HEK293 (cell line): ENCODE measurements at regions not wholly inside any gene's neighbourhood (a gene's known extent, or its start where the extent isn't known, plus 50 kb on each side); places are given as distances from the start of the nearest gene placed in this dataset.

Experiments
- CTCF ChIA-PET: fragments of 350-600 bp; formaldehyde crosslinking; extraction: SDS; loops from one replicate; lab custom pipeline; 2021; ENCODE audit warnings: antibody characterized with exemption; lab: Yijun Ruan, JAX
- POLR2A ChIA-PET: fragments of 300-600 bp; formaldehyde crosslinking; extraction: SDS; loops from one replicate; lab custom pipeline; 2020; ENCODE audit warnings: antibody characterized with exemption, inconsistent platforms; lab: Yijun Ruan, JAX
- H3K27ac ChIP-seq: fragments of 200-500 bp; sonication (Bioruptor generic); 2 replicates; pipeline ENCODE4 v1.5.1; 2014; ENCODE audit warnings: low read depth, low read length, control low read depth, inconsistent platforms; ENCODE audit errors: extremely low read depth
- H3K36me3 ChIP-seq, 2 experiments: fragments of 200-500 bp in 1 of 2; sonication (Bioruptor generic) in 1 of 2; 1 replicate in 1 of 2; 2 replicates in 1 of 2; pipeline ENCODE4 v1.5.1; 2014 to 2017; ENCODE audit warnings: inconsistent platforms in 2 of 2, low read length in 2 of 2; ENCODE audit not compliant: control insufficient read depth in 2 of 2, insufficient read depth in 1 of 2
- H3K4me1 ChIP-seq: fragments of 200-500 bp; sonication (Bioruptor generic); 2 replicates; pipeline ENCODE4 v1.5.1; 2014; ENCODE audit warnings: mild to moderate bottlenecking, low read length, inconsistent platforms; ENCODE audit not compliant: control insufficient read depth, insufficient read depth
- H3K4me3 ChIP-seq: 2 replicates; pipeline ENCODE4 v1.5.1; 2011; ENCODE audit warnings: low read depth, mild to moderate bottlenecking, control low read depth, low read length, moderate library complexity
- H3K9me3 ChIP-seq: fragments of 200-500 bp; sonication (Bioruptor generic); 2 replicates; pipeline ENCODE4 v1.5.1; 2014; ENCODE audit warnings: low read depth, low read length, inconsistent platforms; ENCODE audit not compliant: control insufficient read depth, insufficient read depth
- ATF2 ChIP-seq: fragments of 450-650 bp; formaldehyde crosslinking; IDR thresholded peaks from 2 replicates; pipeline ENCODE4 v1.5.1; 2016; ENCODE audit warnings: missing biosample characterization, missing genetic modification characterization, low read depth
- KLF8 ChIP-seq: fragments of 450-650 bp; formaldehyde crosslinking; IDR thresholded peaks from 2 replicates; pipeline ENCODE4 v1.5.1; 2016; ENCODE audit warnings: missing biosample characterization, missing genetic modification characterization
- MZF1 ChIP-seq: fragments of 450-650 bp; formaldehyde crosslinking; IDR thresholded peaks from 2 replicates; pipeline ENCODE4 v1.5.1; 2017; ENCODE audit warnings: missing biosample characterization, missing genetic modification characterization, borderline replicate concordance
- PATZ1 ChIP-seq: fragments of 450-650 bp; formaldehyde crosslinking; IDR thresholded peaks from 2 replicates; pipeline ENCODE4 v1.5.1; 2016; ENCODE audit warnings: missing biosample characterization, missing genetic modification characterization
- PRDM2 ChIP-seq: fragments of 450-650 bp; formaldehyde crosslinking; IDR thresholded peaks from 2 replicates; pipeline ENCODE4 v1.5.1; 2016; ENCODE audit warnings: missing biosample characterization, missing genetic modification characterization, borderline replicate concordance
- TSHZ1 ChIP-seq: fragments of 450-650 bp; formaldehyde crosslinking; IDR thresholded peaks from 2 replicates; pipeline ENCODE4 v1.5.1; 2016; ENCODE audit warnings: missing biosample characterization, missing genetic modification characterization, borderline replicate concordance
- YY1 ChIP-seq: fragments of 450-650 bp; formaldehyde crosslinking; IDR thresholded peaks from 2 replicates; pipeline ENCODE4 v1.5.1; 2018; ENCODE audit warnings: missing biosample characterization, missing genetic modification characterization
- ZBTB8A ChIP-seq: fragments of 450-650 bp; formaldehyde crosslinking; IDR thresholded peaks from 2 replicates; pipeline ENCODE4 v1.5.1; 2016; ENCODE audit warnings: missing biosample characterization, missing genetic modification characterization
- ZEB2 ChIP-seq: fragments of 450-650 bp; formaldehyde crosslinking; IDR thresholded peaks from 2 replicates; pipeline ENCODE4 v1.5.1; 2016; ENCODE audit warnings: missing biosample characterization, missing genetic modification characterization
- ZNF121 ChIP-seq: fragments of 450-650 bp; formaldehyde crosslinking; IDR thresholded peaks from 2 replicates; pipeline ENCODE4 v1.5.1; 2016; ENCODE audit warnings: missing biosample characterization, missing genetic modification characterization
- ZNF138 ChIP-seq: fragments of 450-650 bp; formaldehyde crosslinking; IDR thresholded peaks from 2 replicates; pipeline ENCODE4 v1.5.1; 2016; ENCODE audit warnings: missing biosample characterization, missing genetic modification characterization, borderline replicate concordance
- ZNF221 ChIP-seq: fragments of 450-650 bp; formaldehyde crosslinking; IDR thresholded peaks from 2 replicates; pipeline ENCODE4 v1.5.1; 2017; ENCODE audit warnings: missing biosample characterization, missing genetic modification characterization, borderline replicate concordance
- ZNF248 ChIP-seq: fragments of 450-650 bp; formaldehyde crosslinking; IDR thresholded peaks from 2 replicates; pipeline ENCODE4 v1.5.1; 2017; ENCODE audit warnings: missing biosample characterization, missing genetic modification characterization
- ZNF473 ChIP-seq: fragments of 450-650 bp; formaldehyde crosslinking; IDR thresholded peaks from 2 replicates; pipeline ENCODE4 v1.5.1; 2017; ENCODE audit warnings: missing biosample characterization, missing genetic modification characterization
- ZNF501 ChIP-seq: fragments of 450-650 bp; formaldehyde crosslinking; IDR thresholded peaks from 2 replicates; pipeline ENCODE4 v1.5.1; 2016; ENCODE audit warnings: missing biosample characterization, missing genetic modification characterization
- ZNF514 ChIP-seq: fragments of 450-650 bp; formaldehyde crosslinking; IDR thresholded peaks from 2 replicates; pipeline ENCODE4 v1.5.1; 2016; ENCODE audit warnings: missing biosample characterization, missing genetic modification characterization
- ZNF623 ChIP-seq: fragments of 450-650 bp; formaldehyde crosslinking; IDR thresholded peaks from 2 replicates; pipeline ENCODE4 v1.5.1; 2016; ENCODE audit warnings: missing biosample characterization, missing genetic modification characterization
- ZNF677 ChIP-seq: fragments of 450-650 bp; IDR thresholded peaks from 2 replicates; pipeline ENCODE4 v1.5.0; 2018; ENCODE audit warnings: missing biosample characterization, mild to moderate bottlenecking, missing genetic modification characterization, moderate library complexity
- ZNF777 ChIP-seq: fragments of 450-650 bp; formaldehyde crosslinking; IDR thresholded peaks from 2 replicates; pipeline ENCODE4 v1.5.1; 2017; ENCODE audit warnings: missing biosample characterization, missing genetic modification characterization, borderline replicate concordance

GRCh38 chr5:86374611-86375010 is 243.1 kb upstream of the COX7C start (continued):
- TF ChIP-seq PATZ1 = no peak
- TF ChIP-seq TSHZ1 = no peak
- TF ChIP-seq, all 188 proteins: peak for 0

- Histone ChIP-seq H3K27ac (no peak overlapping the region), H3K36me3 (no peaks in the 10 kb centered on the region), H3K4me1 (no peaks in the 10 kb centered on the region), H3K9me3 (no peaks in the 10 kb centered on the region), H3K4me3 (no peak overlapping the region)
- CTCF ChIA-PET = no interaction called here
- TF ChIP-seq YY1 (tag by site-specific recombination) (no peak), MZF1 (no peak), ZNF221 (tag by site-specific recombination) (no peak), ZBTB8A (tag by site-specific recombination) (no peak), ZNF248 (tag by site-specific recombination) (no peak), ZNF501 (tag by site-specific recombination) (no peak), ZEB2 (no peak), ZNF473 (no peak), ZNF138 (tag by site-specific recombination) (no peak), ZNF777 (tag by site-specific recombination) (no peak), ZNF121 (tag by site-specific recombination) (no peak), ATF2 (no peak), ZNF514 (tag by site-specific recombination) (no peak), TSHZ1 (no peak), ZNF623 (tag by site-specific recombination) (no peak), KLF8 (tag by site-specific recombination) (no peak), PRDM2 (tag by site-specific recombination) (no peak), ZNF677 (no peak)
- POLR2A ChIA-PET = no interaction called here
Observed at GRCh38 chr5:86376214-86376613, 241.5 kb upstream of the COX7C start.
